GM12873 (cell line): ENCODE measurements at regions not wholly inside any gene's neighbourhood (a gene's known extent, or its start where the extent isn't known, plus 50 kb on each side); places are given as distances from the start of the nearest gene placed in this dataset.

Experiments used
- CTCF ChIP-seq: IDR thresholded peaks from 2 replicates; pipeline ENCODE4 v1.5.1; 2012; ENCODE audit warnings: low read depth, mild to moderate bottlenecking, moderate library complexity, low read length, control low read depth; ENCODE audit not compliant: insufficient read depth; ENCODE audit errors: missing control alignments

GRCh38 chr14:56412468-56413434, 166.8 kb upstream of the TMEM260 start:
- TF ChIP-seq CTCF, result no peak

DNA sequence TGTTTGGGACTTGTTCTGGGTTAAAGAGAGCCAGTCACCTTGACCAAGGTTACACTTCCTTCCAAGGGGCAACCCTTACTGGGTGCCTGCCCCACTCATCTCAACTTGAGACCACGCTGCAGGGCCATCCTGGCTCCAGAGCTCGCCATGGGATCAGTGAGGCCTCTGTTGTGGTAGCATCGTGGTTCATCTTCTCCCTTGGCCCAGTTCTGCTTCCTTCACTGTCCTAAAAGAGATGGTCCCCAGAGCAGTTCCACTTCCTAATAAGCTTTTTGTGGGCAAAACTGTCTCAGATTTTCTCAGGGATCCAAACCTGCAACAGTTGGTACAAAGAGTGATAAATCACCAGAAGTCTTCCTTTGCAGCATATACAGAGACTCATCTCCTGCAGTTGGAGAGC, 165.9 kb upstream of the TMEM260 start:
- TF ChIP-seq CTCF, result no peak

GRCh38 chr14:56414236-56414635, 165.4 kb upstream of the TMEM260 start:
- TF ChIP-seq CTCF, result no peak

DNA sequence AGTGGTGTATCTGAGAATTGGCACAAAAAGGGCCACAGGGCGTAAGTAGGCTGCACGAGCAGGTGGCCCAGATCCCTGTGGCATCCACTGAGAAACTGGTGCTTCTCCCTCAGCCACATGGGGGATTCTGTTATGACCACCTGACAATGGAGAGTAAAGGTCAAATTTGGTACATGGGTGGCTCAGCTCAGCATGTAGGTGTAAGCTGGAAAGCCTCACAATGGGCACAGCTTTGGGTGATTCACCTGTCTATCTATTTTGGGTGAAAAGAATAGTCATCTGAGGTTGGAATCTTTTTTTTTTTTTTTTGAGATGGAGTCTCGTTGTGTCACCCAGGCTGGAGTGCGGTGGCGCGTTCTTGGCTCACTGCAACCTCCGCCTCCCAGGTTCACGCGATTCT, 163.4 kb upstream of the TMEM260 start:
- no peak for TF ChIP-seq CTCF

GRCh38 chr14:56417173-56417572, 162.4 kb upstream of the TMEM260 start:
- TF ChIP-seq CTCF, result no peak

GRCh38 chr14:56419750-56420149, 159.8 kb upstream of the TMEM260 start:
- TF ChIP-seq CTCF, result no peak

GRCh38 chr14:56422221-56422620, 157.4 kb upstream of the TMEM260 start:
- no peak for TF ChIP-seq CTCF
